Brain microvascular endothelial cell (primary cell): ENCODE measurements at regions not wholly inside any gene's neighbourhood (a gene's known extent, or its start where the extent isn't known, plus 50 kb on each side); places are given as distances from the start of the nearest gene placed in this dataset.

ENCODE experiments used
- DNase-seq: peaks from one replicate; pipeline ENCODE4 v3.0.0-alpha.2; 2020
- H3K27ac ChIP-seq: fragments of 250-450 bp; sonication (Bioruptor Pico); 2 replicates; pipeline ENCODE4 v1.5.1; 2020; ENCODE audit warnings: mild to moderate bottlenecking, moderate library complexity
- H3K27me3 ChIP-seq: fragments of 250-450 bp; sonication (Bioruptor Pico); replicated peaks from 2 replicates; pipeline ENCODE4 v1.5.1; 2020; ENCODE audit warnings: mild to moderate bottlenecking
- H3K36me3 ChIP-seq: fragments of 250-450 bp; sonication (Bioruptor Pico); replicated peaks from 2 replicates; pipeline ENCODE4 v1.5.1; 2020; ENCODE audit warnings: mild to moderate bottlenecking
- H3K4me3 ChIP-seq: 2 replicates; pipeline ENCODE4 v1.5.1; 2011; ENCODE audit warnings: low read depth, mild to moderate bottlenecking, control low read depth, low read length, moderate library complexity
- in situ Hi-C: cut with HindIII; loops from 2 replicates; pipeline ENCODE4 v1.10.0; 2017; ENCODE audit warnings: low sequenced_read_pairs, low pct_ligation_motif_present
- TF ChIP-seq, protein P1 (sequence below): IDR thresholded peaks from 2 replicates; pipeline ENCODE4 v1.5.1; 2011; ENCODE audit warnings: low read depth, mild to moderate bottlenecking, moderate library complexity, low read length, control low read depth, inconsistent platforms; ENCODE audit errors: missing control alignments

DNA sequence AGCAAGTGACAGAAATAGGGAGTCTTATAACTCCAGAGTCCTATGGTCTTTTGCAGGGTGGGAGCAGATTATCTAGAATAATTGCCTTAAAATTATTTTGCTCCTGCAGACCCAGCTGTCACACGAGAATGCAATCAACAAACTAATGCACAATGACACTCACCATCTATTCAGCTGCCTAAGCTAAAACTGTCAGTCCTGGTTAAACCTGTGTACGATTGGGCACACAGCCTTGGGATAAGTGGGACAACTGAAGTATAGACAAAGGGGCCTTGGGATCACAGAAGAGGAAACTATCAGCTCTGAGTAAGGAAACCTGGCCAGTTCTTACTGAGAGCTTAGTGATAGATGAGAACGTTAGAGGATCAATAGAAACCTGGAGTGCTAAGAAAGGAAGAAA lies 595.9 kb upstream of the KIRREL3 start:
- H3K36me3 ChIP-seq, result no peaks in the 10 kb centered on the region
- no peaks in the 10 kb centered on the region for H3K27me3 ChIP-seq
- in situ Hi-C loops, result no loop called here
- no peak for DNase-seq
- TF ChIP-seq, protein P1, sequence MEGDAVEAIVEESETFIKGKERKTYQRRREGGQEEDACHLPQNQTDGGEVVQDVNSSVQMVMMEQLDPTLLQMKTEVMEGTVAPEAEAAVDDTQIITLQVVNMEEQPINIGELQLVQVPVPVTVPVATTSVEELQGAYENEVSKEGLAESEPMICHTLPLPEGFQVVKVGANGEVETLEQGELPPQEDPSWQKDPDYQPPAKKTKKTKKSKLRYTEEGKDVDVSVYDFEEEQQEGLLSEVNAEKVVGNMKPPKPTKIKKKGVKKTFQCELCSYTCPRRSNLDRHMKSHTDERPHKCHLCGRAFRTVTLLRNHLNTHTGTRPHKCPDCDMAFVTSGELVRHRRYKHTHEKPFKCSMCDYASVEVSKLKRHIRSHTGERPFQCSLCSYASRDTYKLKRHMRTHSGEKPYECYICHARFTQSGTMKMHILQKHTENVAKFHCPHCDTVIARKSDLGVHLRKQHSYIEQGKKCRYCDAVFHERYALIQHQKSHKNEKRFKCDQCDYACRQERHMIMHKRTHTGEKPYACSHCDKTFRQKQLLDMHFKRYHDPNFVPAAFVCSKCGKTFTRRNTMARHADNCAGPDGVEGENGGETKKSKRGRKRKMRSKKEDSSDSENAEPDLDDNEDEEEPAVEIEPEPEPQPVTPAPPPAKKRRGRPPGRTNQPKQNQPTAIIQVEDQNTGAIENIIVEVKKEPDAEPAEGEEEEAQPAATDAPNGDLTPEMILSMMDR, result no peak
- H3K4me3 ChIP-seq, result no peak overlapping the region
- H3K27ac ChIP-seq, result no peak overlapping the region

DNA sequence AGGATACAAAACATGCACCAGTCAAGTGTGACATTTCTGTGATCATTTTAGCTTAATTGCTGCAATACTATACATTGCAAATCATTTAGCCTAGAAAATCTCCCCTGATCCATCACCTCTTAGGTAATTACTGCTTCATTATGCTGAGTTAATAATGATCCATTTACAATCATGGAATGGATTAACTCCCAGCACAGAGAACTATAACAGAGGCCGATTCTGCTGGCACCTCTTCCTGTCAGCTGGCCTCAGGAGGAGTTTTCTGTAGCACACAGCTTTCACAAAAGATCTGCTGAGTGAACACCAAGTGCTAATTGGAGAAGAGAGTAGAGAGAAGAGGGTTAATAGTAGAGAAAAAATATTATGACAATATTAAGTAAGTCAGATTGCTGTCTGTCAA lies 591.8 kb upstream of the KIRREL3 start:
- TF ChIP-seq, protein P1, result no peak
- H3K36me3 ChIP-seq, result no peaks in the 10 kb centered on the region
- no peak for DNase-seq
- H3K27me3 ChIP-seq, result no peaks in the 10 kb centered on the region
- in situ Hi-C loops, result no loop called here
- no peak overlapping the region for H3K27ac ChIP-seq
- H3K4me3 ChIP-seq, result no peak overlapping the region

DNA sequence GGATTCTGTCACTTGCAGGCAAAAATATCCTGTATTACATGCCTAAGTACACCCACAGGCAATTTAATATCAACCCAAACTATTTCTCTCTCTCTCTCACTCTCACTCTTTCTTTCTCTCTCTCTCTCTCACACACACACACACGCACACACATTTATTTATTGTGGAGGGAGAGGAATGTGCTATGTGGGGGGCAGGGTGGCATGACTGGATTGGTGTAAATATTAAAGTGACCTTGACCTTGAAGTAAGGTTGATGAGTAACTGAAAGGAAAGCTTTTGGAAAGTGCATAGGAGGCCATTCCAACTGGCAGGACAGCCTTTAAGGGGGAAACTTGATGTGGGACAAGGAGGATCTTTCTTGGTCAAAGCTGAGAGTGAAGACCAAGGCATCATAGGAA lies 589.7 kb upstream of the KIRREL3 start:
- DNase-seq, result no peak
- in situ Hi-C loops, result no loop called here
- Histone ChIP-seq H3K27me3 (no peaks in the 10 kb centered on the region), H3K27ac (no peak overlapping the region), H3K36me3 (no peaks in the 10 kb centered on the region), H3K4me3 (no peak overlapping the region)
- TF ChIP-seq, protein P1, result no peak

DNA sequence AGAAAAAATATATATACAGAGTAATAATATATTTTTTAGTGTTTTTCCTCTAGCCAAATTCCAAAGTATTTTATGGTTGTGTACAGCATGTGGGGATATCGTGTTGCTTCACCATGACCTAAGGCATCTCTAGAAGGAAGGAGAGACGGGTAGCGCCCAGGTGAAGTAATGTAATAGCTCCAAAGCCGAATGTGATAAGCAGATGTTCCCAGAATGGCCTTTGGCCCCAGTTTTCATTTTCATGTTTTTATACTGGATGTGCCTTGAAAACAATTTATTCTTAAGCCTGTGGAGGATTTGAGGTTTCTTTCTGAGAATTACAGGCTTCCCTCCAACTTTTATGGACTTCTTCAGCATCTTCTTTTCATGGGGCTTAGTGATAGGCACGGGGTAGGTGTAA lies 587.9 kb upstream of the KIRREL3 start:
- Histone ChIP-seq H3K27me3 (no peaks in the 10 kb centered on the region), H3K4me3 (no peak overlapping the region), H3K27ac (no peak overlapping the region), H3K36me3 (no peaks in the 10 kb centered on the region)
- in situ Hi-C loops, result no loop called here
- TF ChIP-seq, protein P1, result no peak
- DNase-seq, result no peak

DNA sequence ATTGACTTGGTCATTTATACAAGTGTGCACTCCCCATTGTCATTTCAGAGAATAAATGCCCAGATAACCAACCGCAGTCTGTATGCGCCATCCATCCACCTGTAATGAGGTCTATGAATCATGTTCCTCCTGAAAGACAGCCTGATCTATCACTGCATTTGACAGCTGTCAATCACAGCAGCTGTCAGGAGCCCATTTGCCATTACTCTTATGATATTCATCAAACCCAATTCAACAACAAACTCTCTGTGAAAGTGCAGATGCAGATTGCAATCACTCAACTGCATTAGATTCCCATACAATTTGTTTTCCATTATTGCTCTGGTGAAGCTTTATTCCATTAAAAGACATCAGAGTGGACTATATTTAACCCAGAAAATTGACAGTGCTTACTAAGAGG lies 586.9 kb upstream of the KIRREL3 start:
- DNase-seq, result no peak
- H3K27ac ChIP-seq, result no peak overlapping the region
- no peaks in the 10 kb centered on the region for H3K36me3 ChIP-seq
- H3K27me3 ChIP-seq, result no peaks in the 10 kb centered on the region
- TF ChIP-seq, protein P1, result no peak
- no peak overlapping the region for H3K4me3 ChIP-seq
- in situ Hi-C loops, result no loop called here

DNA sequence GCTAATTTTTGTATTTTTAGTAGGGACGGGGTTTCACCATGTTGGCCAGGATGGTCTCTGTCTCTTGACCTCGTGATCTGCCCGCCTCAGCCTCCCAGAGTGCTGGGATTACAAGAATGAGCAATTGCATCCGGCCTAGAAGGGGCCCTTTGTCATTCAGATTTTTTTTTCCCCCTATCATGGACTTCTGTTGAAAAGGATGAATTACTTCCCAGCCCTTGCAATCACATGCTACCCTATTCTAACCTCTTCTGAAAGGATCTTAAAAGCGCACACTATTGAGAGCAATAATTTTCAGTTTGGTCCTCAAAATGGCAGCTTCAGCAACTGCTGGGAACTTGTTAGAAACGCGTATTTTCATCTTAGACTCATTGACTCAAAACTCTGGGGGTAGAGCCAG lies 575.6 kb upstream of the KIRREL3 start:
- Histone ChIP-seq H3K27ac (no peak overlapping the region), H3K4me3 (no peak overlapping the region), H3K36me3 (no peaks in the 10 kb centered on the region), H3K27me3 (no peaks in the 10 kb centered on the region)
- no peak for DNase-seq
- TF ChIP-seq, protein P1, result no peak
- in situ Hi-C loops, result no loop called here
